HG02588 (cell line): ENCODE measurements at regions not wholly inside any gene's neighbourhood (a gene's known extent, or its start where the extent isn't known, plus 50 kb on each side); places are given as distances from the start of the nearest gene placed in this dataset.

Experiments
- ATAC-seq: cut with Tn5 transposase; IDR thresholded peaks from one replicate; pipeline ENCODE4 v1.9.1; 2021; ENCODE audit warnings: mild to moderate bottlenecking, moderate library complexity; ENCODE audit not compliant: unreplicated experiment

- no peak for ATAC-seq
Measured at GRCh38 chr9:107547303-107547702, 57.7 kb upstream of the KLF4 start.

- no peak for ATAC-seq
Measured at GRCh38 chr9:107546859-107547258, 57.3 kb upstream of the KLF4 start.

- ATAC-seq = no peak
Measured at GRCh38 chr9:107545036-107545435, 55.5 kb upstream of the KLF4 start.

GRCh38 chr9:107542411-107543157 lies 53.0 kb upstream of the KLF4 start:
- no peak for ATAC-seq

- no peak for ATAC-seq
Measured at GRCh38 chr9:107541523-107541922, 52.0 kb upstream of the KLF4 start.

GRCh38 chr9:107540164-107540561 lies 50.6 kb upstream of the KLF4 start:
- no peak for ATAC-seq

- ATAC-seq = no peak
Measured at GRCh38 chr9:107539427-107540163, 50.0 kb upstream of the KLF4 start.
